RPMI8226 (cell line): ENCODE measurements at regions not wholly inside any gene's neighbourhood (a gene's known extent, or its start where the extent isn't known, plus 50 kb on each side); places are given as distances from the start of the nearest gene placed in this dataset.
"Not testable (repeated sequence)": the region's sequence is repeated elsewhere in the genome, so short reads cannot be mapped to it uniquely, and the experiment has no call there.

Experiments
- DNase-seq: peaks from one replicate; pipeline ENCODE4 v3.0.0-alpha.2; 2015

- peak; percentile 4 for DNase-seq
These were observed 1631.5 kb downstream of the RPIA start for GRCh38 chr2:90322982-90323381.

DNA sequence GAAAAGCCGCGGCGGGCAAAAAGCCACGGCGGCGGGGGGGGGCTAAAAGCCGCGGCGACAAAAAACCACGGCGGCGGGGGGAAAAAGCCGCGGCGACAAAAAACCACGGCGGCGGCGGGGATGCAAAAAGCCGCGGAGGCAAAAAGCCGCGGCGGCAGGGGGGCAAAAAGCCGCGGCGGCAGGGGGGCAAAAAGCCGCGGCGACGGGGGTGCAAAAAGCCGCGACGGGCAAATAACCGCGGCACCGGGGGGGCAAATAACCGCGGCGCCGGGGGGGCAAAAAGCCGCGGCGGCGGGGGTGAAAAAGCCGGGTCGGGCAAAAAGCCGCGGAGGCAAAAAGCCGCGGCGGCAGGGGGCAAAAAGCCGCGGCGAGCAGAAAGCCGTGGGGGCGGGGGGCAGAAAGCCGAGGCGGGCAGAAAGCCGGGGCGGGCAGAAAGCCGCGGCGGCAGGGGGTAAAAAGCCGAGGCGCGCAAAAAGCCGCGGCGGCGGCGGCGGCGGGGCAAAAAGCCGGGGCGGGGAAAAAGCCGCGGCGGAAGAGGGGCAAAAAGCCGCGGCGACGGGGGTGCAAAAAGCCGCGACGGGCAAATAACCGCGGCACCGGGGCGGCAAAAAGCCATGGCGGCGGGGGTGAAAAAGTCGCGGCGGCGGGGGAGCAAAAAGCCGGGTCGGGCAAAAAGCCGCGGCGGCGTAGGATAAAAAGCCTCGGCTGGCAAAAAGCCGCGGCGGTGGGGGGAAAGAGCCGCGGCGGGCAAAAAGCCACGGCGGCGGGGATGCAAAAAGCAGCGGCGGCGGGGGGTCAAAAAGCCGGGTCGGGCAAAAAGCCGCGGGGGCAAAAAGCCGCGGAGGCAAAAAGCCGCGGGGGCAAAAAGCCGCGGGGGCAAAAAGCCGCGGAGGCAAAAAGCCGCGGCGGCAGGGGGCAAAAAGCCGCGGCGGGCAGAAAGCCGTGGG is 1632.4 kb downstream of the RPIA start:
- not testable (repeated sequence) for DNase-seq

GRCh38 chr2:90324672-90325071 is 1633.2 kb downstream of the RPIA start:
- DNase-seq, result not testable (repeated sequence)

GRCh38 chr2:90325796-90326353 is 1634.4 kb downstream of the RPIA start:
- not testable (repeated sequence) for DNase-seq

GRCh38 chr2:90355546-90355945 is 1664.1 kb downstream of the RPIA start:
- DNase-seq, result not testable (repeated sequence)

DNA sequence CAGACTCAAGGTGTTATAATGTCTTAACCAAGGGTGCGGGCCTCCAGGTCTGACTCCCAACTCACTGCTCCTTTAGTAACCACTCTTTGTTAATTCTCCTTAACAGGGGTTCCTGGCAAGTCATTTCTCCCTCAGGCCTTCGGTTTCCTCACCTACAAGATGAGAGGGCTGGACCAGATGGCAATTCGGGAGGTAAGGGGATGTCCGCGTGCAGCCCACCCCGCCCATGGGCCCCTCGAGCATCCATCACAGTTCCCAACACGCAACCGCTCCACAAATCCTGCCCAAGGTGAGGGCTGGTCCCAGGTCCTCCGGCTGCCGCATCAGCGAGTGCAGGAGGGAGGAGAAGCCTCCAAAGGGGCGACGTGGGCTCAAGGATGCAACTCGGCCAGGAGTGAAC is 1667.9 kb downstream of the RPIA start:
- not testable (repeated sequence) for DNase-seq

DNA sequence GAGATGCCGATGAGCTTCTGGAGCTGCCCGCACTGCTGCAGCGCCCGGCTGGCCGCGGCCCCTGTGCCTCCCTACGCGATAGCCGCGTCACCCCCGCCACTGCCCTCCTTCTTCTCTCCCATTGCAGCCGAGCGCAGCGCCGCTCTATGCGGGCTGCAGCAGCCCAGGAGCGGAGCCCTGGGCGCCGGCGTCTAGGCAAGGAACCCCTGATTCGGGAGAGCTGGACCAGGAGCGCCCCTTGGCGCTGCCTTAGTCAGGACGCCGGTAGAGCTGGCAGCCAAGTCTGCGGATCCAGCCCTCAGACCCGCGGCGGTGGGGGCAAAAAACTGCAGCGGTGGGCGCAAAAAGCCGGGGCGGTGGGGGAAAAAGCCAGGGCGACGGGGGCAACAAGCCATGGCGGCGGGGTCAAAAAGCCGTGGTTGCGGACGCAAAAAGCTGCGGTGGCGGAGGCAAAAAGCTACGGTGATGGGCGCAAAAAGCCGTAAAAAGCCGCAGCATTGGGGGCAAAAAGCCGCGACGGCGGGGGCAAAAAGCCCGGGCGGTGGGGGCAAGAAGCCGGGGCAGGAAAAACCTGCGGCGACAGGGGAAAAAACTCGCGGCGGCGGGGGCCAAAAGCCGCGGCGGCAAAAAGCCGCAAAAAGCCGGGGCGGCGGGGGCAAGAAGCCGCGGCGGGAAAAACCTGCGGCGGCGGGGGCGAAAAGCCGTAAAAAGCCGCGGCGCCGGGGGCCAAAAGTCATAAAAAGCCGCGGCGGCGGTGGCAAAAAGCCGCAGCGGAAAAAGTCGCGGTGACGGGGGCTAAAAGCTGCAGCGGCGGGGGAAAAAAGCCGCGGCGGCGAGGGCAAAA is 1668.6 kb downstream of the RPIA start:
- DNase-seq, result not testable (repeated sequence)

DNA sequence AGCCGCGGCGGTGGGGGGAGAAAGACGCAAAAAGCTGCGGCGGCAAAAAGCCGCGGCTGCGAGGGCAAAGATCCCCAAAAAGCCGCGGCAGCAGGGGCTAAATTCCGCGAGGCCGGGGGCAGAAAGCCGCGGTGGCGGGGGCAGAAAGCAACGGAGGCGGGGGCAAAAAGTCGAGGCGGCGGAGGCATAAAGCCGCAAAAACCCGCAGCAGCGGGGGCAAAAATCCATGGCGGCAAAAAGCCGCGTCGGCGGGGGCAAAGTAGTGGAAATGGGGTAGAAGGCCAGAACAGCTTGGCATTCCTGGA is 1669.2 kb downstream of the RPIA start:
- DNase-seq, result not testable (repeated sequence)
